Mucosa of rectum (tissue), 2 donors: ENCODE measurements at regions not wholly inside any gene's neighbourhood (a gene's known extent, or its start where the extent isn't known, plus 50 kb on each side); places are given as distances from the start of the nearest gene placed in this dataset.

ENCODE experiments used
- H3K27ac ChIP-seq, 2 donors: one replicate each; pipeline ENCODE4 v1.7.0; 2013; ENCODE audit warnings: inconsistent platforms in 2 of 2, low read depth in 2 of 2, low read length in 2 of 2
- H3K27me3 ChIP-seq, 2 donors: one replicate each; pipeline ENCODE4 v1.7.0; 2013; ENCODE audit warnings: low read length in 2 of 2; ENCODE audit not compliant: control insufficient read depth in 2 of 2, insufficient read depth in 2 of 2
- H3K36me3 ChIP-seq, 2 donors: one replicate each; pipeline ENCODE4 v1.7.0; 2013; ENCODE audit warnings: low read length in 2 of 2; ENCODE audit not compliant: control insufficient read depth in 2 of 2, insufficient read depth in 2 of 2
- H3K4me1 ChIP-seq, 2 donors: one replicate each; pipeline ENCODE4 v1.7.0; 2013; ENCODE audit warnings: low read length in 2 of 2, mild to moderate bottlenecking in 1 of 2; ENCODE audit not compliant: control insufficient read depth in 2 of 2, insufficient read depth in 2 of 2
- H3K4me3 ChIP-seq, 2 donors: one replicate each; pipeline ENCODE4 v1.7.0; 2013; ENCODE audit warnings: low read length in 2 of 2
- H3K9ac ChIP-seq, 2 donors: one replicate each; pipeline ENCODE4 v1.7.0; 2013; ENCODE audit warnings: low read length in 2 of 2, low read depth in 1 of 2, mild to moderate bottlenecking in 1 of 2
- H3K9me3 ChIP-seq, 2 donors: one replicate each; pipeline ENCODE4 v1.7.0; 2013; ENCODE audit warnings: low read length in 2 of 2; ENCODE audit not compliant: control insufficient read depth in 2 of 2
- donor health status: healthy.
- donor health status: Normal muscosa, but diverticular disease.

DNA sequence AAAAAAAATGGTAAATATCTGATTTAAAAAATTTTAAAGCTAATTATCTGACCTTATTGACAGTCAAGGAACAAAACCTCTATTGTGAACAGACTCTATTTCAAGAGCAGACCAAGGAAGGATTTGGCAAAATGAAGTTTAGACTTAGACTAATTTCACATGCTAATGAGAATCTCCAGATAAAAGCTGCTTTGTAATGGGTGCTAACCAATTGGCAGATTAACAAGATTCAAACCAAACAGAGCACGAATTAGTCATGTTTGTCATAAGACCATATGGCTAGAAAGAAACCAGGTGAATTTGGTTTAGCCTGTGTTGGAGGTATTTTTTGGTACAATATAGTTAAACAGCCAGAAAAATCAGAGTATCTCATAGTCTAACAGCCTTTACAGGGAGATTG lies 429.1 kb upstream of the NFE2L3 start:
- H3K9ac ChIP-seq: no peak overlapping the region
- no peak overlapping the region for H3K27ac ChIP-seq
- no peaks in the 10 kb centered on the region for H3K36me3 ChIP-seq
- H3K4me3 ChIP-seq: no peak overlapping the region
- peaks cover 0 to 4% of the 10 kb centered on the region in 2 donors for H3K27me3 ChIP-seq
- H3K9me3 ChIP-seq: no peaks in the 10 kb centered on the region
- H3K4me1 ChIP-seq: no peaks in the 10 kb centered on the region

DNA sequence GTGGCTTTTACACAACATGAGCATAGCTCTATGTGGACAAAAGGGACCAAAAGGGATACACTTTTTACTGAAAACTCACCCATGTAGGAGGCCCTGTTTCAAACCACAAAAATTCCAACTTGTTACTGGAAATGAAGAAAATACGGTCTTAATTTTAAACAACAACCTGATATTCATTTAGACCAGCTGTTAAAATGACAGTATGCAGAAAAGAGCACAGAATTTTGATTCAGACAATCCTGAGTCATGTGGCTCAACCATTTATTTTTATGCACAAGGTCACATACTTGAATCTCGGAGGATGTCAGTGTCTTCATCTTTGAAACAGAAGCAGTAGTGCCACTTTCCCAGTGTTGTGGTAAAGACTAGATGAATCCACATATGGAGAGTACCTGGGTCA lies 426.5 kb upstream of the NFE2L3 start:
- H3K9ac ChIP-seq: no peak overlapping the region
- H3K4me3 ChIP-seq: no peak overlapping the region
- H3K4me1 ChIP-seq: no peaks in the 10 kb centered on the region
- H3K27ac ChIP-seq: no peak overlapping the region
- no peaks in the 10 kb centered on the region for H3K9me3 ChIP-seq
- peaks cover 0 to 4% of the 10 kb centered on the region in 2 donors for H3K27me3 ChIP-seq
- H3K36me3 ChIP-seq: no peaks in the 10 kb centered on the region

DNA sequence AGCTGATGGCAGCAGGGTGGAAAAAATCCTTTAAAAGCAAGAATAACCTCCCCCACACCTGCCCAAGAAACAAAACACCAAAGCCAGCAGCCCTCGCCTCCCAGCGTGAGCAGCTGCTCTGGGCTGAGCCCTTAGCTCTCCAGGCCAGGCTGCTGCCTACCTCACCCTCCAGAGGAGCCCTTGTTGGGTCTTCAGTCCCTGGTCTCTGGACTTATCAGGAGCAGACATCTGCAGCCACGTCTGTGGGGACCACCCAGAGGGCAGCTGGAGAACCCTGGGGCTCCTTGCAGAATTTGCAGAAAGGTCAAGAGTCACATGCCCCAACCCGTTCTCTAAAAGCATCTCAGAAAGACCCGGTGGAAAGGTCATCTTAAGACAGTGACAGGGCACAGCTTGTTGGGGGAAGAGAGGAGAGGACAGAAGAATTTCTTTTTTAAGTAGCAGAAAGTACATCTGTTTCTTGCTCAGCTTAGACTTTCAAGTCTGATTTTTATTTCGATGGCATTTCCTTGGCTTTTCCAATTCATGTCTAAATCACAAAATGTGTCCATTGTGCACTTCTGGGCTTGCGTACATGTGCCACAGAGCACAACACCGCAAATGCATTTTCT lies 425.7 kb upstream of the NFE2L3 start:
- H3K9me3 ChIP-seq: no peaks in the 10 kb centered on the region
- H3K36me3 ChIP-seq: no peaks in the 10 kb centered on the region
- H3K4me3 ChIP-seq: no peak overlapping the region
- peaks cover 0 to 4% of the 10 kb centered on the region in 2 donors for H3K27me3 ChIP-seq
- no peak overlapping the region for H3K27ac ChIP-seq
- H3K9ac ChIP-seq: no peak overlapping the region
- H3K4me1 ChIP-seq: no peaks in the 10 kb centered on the region

DNA sequence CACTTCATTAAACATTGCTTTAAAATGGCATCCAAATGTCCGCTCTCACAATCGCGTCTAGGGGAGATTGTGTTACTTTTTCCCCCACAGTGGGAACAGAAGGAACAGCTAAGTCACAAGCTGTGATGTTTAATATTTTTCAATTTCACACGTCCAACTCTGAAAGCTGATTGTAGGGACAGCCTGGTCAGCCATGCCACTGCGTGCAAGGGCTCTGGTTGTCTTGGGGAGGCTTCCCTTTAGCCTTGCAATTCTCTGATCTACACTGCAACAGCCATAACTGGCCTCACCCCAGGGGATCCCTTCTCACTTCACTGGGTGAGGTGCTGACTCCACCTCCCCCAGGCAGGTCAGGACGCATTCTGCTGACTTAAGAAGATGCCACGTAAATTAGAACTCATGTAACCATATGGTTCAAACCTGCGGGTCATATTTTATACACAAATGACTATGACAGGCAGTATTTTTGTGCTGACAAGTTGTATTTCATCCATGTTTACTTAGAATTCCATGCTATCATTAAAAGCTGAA lies 425.2 kb upstream of the NFE2L3 start:
- H3K9me3 ChIP-seq: no peaks in the 10 kb centered on the region
- no peak overlapping the region for H3K4me3 ChIP-seq
- H3K9ac ChIP-seq: no peak overlapping the region
- H3K36me3 ChIP-seq: no peaks in the 10 kb centered on the region
- peaks cover 0 to 4% of the 10 kb centered on the region in 2 donors for H3K27me3 ChIP-seq
- H3K27ac ChIP-seq: no peak overlapping the region
- no peaks in the 10 kb centered on the region for H3K4me1 ChIP-seq

DNA sequence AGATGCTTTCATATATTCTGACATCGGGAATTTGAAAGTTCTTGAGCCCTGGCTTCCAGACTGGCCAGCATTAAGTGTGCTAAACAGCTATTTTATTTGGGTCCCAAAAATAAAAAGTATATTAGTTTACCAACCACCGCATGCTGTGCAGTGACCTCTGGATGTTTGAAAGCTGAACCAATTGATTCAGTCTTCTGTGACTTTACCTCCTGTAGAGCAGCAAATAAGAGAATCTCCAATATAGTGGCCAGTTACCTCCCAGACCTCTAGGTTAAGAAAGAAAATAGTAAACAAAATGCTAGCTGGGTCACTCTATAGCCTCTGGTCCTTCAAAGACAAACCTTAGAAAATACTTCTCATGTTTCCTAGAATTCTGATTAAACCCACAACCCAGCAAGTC lies 424.6 kb upstream of the NFE2L3 start:
- Histone ChIP-seq H3K27ac (no peak overlapping the region), H3K4me1 (no peaks in the 10 kb centered on the region), H3K4me3 (no peak overlapping the region), H3K9me3 (no peaks in the 10 kb centered on the region), H3K27me3 (peaks cover 0 to 4% of the 10 kb centered on the region in 2 donors), H3K36me3 (no peaks in the 10 kb centered on the region), H3K9ac (no peak overlapping the region)

DNA sequence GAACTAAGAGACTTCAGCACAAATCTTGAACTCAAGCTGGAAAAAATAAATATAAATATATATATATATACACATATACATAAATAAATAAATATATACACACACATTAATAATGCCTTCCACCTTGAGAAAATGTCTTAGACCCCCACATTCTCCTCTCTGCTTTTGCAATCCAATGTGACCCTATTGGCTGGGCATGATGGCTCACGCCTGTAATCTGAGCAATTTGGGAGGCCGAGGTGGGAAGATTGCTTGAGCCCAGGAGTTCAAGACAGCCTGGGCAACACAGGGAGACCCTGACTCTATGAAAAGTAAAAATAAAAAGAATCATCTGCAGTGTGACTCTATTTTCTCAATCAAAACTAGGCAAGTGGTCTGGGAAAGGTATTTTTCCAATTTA lies 424.1 kb upstream of the NFE2L3 start:
- Histone ChIP-seq H3K36me3 (no peaks in the 10 kb centered on the region), H3K4me1 (no peaks in the 10 kb centered on the region), H3K27me3 (peaks cover 0 to 4% of the 10 kb centered on the region in 2 donors), H3K9ac (no peak overlapping the region), H3K4me3 (no peak overlapping the region), H3K27ac (no peak overlapping the region), H3K9me3 (no peaks in the 10 kb centered on the region)

DNA sequence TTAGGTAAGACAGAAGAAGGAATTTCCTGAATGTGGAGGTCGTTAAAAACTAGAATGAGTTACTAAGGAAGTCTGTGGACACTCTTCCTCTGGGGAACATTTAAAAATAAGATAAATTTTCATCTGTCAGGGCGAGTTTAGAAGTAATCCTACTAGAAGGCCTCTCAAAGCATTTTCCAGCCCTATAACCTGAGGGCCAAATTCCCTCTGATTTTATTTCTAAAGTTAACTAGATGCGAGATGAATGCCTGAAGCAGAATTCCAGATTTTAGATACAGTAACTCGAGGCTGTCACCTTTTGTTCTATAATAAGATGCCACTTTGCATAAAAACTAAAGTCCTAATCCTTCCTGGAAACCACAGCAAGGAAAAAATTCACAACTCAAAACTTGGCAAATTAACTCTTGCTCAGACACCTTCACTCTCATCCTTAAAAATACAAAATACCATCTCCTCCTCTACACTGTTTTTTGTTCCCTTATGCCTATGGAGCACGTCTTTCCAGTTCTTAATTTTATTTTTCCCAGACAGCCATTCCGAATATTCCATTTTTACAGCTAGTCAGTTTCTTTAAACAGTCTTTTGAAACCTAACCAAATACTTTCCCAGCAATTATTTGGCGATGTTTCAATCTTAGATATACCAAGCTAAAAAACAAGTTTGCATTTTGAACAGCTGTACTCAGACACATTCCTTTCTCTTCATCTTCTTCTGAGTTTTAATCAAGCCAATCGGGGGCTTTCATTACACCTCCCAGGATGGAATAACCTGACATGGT lies 420.7 kb upstream of the NFE2L3 start:
- no peak overlapping the region for H3K9ac ChIP-seq

DNA sequence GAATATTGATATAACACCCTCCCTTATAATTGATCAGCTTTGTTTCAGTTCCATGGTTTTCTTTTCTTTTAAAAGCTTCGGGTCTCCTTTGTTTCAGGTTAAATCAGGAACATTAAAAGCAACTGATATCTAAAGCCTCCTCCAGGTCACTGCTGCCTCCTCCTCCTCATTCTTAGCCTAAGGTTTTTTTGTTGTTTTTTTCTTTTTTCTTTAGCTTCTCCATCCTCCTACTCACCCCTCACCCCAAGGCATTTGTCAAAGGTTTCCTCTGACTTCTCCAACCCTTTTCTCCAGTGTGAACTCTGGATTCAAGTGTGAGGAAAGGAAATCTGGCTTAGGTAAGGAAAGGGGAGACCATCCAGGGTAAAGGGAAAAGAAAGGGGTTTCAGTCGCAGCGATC lies 420.2 kb upstream of the NFE2L3 start:
- no peak overlapping the region for H3K4me3 ChIP-seq
- no peak overlapping the region for H3K27ac ChIP-seq

More for the DNA sequence above, 420.7 kb upstream of the NFE2L3 start:
- Histone ChIP-seq H3K36me3 (no peaks in the 10 kb centered on the region), H3K27me3 (peaks cover 0 to 4% of the 10 kb centered on the region in 2 donors), H3K4me1 (no peaks in the 10 kb centered on the region), H3K27ac (peak overlapping the region in 1 of 2 donors; percentile 12), H3K4me3 (no peak overlapping the region), H3K9me3 (no peaks in the 10 kb centered on the region)

DNA sequence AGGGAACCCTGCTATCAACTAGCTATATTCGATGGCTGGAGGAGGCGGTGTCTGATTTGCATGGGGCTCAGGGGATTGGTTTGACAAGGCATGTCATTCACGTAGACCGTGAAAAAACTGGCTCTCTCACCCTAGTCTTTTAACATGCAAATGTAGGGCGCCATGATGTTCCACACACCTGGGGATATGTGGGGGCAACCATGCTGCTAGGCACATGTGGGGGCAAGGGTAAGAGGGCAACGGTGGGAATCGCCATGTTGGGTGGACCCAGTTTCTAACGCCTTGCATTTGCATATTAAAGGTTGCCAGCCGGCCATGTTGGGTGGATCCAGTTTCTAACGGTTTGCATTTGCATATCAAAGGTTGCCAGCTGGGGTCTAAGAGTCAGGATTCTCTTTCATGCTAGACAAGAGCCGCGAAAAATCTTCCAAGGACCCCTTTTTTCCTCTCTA lies 419.2 kb upstream of the NFE2L3 start:
- no peaks in the 10 kb centered on the region for H3K9me3 ChIP-seq
- no peak overlapping the region for H3K4me3 ChIP-seq
- H3K27ac ChIP-seq: no peak overlapping the region
- H3K27me3 ChIP-seq: no peaks in the 10 kb centered on the region
- no peak overlapping the region for H3K9ac ChIP-seq
- no peaks in the 10 kb centered on the region for H3K36me3 ChIP-seq
- no peaks in the 10 kb centered on the region for H3K4me1 ChIP-seq

More for the DNA sequence above, 420.2 kb upstream of the NFE2L3 start:
- no peaks in the 10 kb centered on the region for H3K4me1 ChIP-seq
- no peaks in the 10 kb centered on the region for H3K9me3 ChIP-seq
- H3K27me3 ChIP-seq: peaks cover 0 to under 1% of the 10 kb centered on the region in 2 donors
- H3K36me3 ChIP-seq: no peaks in the 10 kb centered on the region
- no peak overlapping the region for H3K9ac ChIP-seq

DNA sequence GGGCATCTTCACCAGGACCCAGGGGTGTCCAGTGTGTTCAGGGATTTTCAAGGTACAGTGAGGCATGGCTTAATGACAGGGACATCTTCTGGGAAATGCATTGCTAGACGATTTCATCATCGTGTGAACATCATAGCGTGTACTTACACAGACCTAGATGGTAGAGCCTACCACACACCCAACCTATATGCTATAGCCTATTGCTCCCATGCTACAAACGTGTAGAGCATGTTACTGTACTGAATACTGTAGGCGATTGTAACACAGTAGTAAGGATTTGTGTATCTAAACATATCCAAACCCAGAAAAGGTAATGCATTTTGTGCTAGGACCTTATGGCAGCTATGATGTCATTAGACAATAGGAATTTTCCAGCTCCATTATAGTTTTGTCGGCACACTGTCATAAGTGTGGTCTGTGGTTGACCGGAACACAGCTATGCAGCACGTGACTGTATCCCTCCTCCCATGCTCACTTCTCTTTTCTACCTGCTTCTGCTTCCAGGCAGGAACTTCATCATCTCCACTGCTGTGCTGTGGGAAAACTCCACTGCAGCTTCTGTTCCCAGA lies 416.2 kb upstream of the NFE2L3 start:
- no peaks in the 10 kb centered on the region for H3K36me3 ChIP-seq
- no peaks in the 10 kb centered on the region for H3K27me3 ChIP-seq
- H3K4me1 ChIP-seq: no peaks in the 10 kb centered on the region
- no peak overlapping the region for H3K27ac ChIP-seq
- no peaks in the 10 kb centered on the region for H3K9me3 ChIP-seq
- H3K4me3 ChIP-seq: no peak overlapping the region
- H3K9ac ChIP-seq: no peak overlapping the region
